Mammary epithelial cell (primary cell): ENCODE measurements at regions not wholly inside any gene's neighbourhood (a gene's known extent, or its start where the extent isn't known, plus 50 kb on each side); places are given as distances from the start of the nearest gene placed in this dataset.

Source experiments
- CTCF ChIP-seq, 2 donors: IDR thresholded peaks in 1 of 2; conservative IDR thresholded peaks in 1 of 2; 2 replicates each; pipeline ENCODE4 v1.5.1; 2011 to 2012; ENCODE audit warnings: inconsistent platforms in 2 of 2, low read length in 2 of 2, mild to moderate bottlenecking in 2 of 2, control low read depth in 1 of 2, low read depth in 1 of 2; ENCODE audit not compliant: insufficient read depth in 1 of 2; ENCODE audit errors: extremely low read depth in 1 of 2
- EZH2 ChIP-seq: IDR thresholded peaks from 2 replicates; pipeline ENCODE4 v1.6.1; 2012; ENCODE audit warnings: low read length, inconsistent platforms, borderline replicate concordance

DNA sequence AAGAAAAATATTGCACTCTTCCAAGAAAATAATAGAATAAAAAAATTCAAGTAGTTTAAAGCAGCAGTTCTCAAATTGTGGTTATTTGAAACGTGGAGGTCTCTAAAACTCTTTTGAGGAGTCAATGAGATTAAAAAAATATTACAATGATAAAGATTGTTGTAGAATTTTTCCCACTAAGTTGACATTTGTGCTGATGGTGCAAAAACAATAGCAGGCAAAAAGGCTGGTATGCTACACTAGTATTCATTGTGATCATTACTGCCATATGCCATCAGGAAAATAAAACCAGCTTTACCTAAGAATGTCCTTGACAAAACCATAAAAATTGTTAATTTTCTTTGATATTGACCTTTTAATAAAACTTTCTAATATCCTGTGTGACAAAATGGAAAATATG is 505.2 kb upstream of the ANO5 start:
- TF ChIP-seq CTCF (conservative IDR thresholded peaks at IDR 0.05 in 1 of 2, IDR thresholded peaks at IDR 0.05 in 1 of 2; ENCODE audit: extremely low read depth in 1 of 2, insufficient read depth in 1 of 2, low read depth in 1 of 2, low read length in 2 of 2) (no peak), EZH2 (no peak)
